Daoy (cell line): ENCODE measurements at regions not wholly inside any gene's neighbourhood (a gene's known extent, or its start where the extent isn't known, plus 50 kb on each side); places are given as distances from the start of the nearest gene placed in this dataset.
"Not testable (repeated sequence)": the region's sequence is repeated elsewhere in the genome, so short reads cannot be mapped to it uniquely, and the experiment has no call there.

Source experiments
- DNase-seq: peaks from one replicate; pipeline ENCODE4 v3.0.0-alpha.2; 2015; ENCODE audit warnings: low read depth

DNA sequence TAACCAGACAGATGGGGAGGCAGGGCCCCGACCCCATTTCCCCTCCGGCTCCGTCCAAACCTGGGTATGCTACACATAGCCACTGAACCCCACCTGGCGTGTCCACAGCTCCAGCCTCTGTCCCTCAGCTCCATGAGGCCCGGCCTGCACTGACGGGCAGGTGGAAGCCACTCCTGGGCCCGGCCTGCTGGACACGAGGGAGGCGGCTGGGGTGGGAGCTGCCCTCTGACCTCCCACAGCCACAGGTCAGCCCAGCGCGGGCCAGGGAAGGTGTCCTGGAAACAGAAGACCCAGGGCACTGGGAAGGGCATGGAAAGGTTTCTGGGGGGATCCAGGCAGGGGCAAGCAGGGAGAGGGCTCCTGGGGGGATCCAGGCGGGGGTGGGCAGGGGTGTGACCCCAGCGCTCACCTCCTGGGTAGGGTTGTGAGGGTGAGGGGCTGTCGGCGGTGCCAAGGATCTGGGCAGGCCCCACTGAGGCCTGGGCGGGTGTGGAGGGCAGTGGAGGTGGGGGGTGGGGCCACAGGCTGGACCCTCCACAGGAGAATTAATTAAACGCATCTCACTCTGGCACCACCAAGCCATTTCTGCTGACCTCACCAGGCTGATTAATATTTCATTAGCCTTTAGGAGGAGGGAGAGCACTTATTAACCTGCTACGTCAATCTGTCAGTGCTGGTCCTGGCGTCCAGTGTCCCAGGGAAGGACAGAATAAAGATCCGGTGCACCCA lies 108.9 kb downstream of the UNCX start:
- no peak for DNase-seq

DNA sequence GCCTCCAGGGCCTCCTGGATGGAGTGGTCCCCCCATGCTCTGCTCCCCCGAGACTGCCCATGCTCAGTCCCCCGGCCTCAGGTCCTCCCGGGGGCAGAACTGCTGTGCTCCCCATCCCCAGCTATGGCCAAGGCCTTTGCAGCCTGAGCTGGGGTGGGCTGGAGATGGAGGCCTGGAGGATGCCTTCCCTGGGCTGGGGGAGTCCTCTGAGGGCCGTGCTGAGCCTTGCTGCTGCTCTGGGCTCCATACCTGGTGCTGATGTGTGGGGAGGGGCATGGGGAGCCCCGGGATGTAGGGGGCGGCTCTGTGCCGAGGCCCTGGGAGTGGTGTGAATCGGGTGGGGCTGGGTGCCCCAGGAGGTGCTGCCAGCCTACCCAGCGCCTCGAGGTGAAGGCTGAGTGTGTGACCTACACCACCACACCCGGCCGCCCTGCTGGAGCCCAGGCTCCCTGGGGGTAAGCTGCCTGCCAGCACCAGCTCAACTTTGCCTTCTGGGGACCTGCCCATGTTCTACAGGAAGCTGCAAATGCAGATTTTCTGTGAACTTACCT lies 109.5 kb downstream of the UNCX start:
- DNase-seq: no peak

DNA sequence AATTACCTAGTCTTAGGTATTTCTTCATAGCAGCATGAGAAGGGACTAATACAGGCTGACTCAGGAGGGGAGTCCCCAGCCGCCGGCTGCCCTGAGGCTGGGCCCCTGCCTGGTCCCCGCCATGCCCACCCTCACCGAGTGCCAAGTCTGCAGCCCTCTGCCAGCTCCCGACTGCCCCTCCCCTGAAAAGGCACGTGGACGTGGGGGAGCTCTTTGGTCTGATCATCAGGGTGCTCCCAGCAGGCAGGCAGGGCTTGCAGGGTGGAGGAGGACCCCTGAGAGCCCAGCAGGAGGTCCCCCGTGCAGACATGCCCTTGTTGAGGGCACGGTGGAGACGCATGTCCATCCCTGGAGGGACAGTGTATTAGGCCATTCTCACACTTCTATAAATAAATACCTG lies 110.9 kb downstream of the UNCX start:
- no peak for DNase-seq

DNA sequence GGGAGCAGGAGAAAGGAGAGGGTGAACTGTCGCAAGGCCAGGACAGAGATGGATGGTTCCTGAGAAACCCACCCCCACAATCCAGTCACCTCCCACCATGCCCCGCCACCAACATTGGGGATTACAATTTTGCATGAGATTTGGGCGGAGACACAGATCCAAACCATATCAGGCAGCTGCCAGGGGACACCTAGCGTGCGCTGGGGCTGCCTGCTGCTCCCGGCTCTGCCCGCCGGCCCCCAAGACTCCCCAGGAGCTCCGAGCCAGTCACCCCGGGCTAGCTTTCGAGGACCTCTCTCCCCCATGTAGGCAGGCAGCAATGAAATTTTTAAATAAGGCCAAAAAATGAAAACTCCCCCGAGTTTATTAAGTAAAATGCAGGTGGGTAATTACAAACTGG lies 111.7 kb downstream of the UNCX start:
- no peak for DNase-seq

DNA sequence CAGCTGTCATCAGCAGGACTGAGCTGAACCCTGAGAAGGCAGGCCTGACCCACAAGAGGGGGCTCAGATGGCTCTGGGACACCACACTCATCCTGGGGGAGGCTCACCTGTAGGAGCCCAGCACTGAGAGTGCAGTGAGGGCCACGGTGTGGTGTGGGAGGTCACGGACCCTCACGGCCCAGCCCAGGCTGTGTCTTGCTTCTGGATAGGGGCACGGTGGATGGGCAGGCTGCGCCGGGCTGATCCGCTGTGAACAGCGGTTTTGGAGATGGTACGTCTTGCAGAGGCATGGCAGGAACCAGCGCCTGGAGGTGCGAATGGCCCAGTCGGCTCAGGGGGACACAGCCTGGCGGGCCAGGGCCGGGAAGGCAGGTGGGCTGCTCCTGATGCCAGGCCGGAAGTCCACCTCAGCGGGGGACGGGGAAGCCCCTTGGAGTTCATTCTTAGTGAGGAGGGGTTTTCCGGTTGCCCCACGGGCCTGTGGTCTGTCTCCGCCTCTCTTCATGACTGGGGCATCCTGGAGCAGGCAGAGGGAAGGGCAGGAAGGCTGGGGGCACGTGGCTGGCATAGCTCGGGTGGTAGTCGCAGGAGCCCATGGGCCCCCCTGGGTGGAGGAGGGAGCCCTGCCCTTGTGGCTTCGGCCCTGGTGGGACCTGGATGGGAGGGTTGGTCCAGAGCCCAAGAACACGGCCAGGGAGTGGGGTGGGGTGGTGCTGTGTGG lies 112.5 kb downstream of the UNCX start:
- DNase-seq: no peak

DNA sequence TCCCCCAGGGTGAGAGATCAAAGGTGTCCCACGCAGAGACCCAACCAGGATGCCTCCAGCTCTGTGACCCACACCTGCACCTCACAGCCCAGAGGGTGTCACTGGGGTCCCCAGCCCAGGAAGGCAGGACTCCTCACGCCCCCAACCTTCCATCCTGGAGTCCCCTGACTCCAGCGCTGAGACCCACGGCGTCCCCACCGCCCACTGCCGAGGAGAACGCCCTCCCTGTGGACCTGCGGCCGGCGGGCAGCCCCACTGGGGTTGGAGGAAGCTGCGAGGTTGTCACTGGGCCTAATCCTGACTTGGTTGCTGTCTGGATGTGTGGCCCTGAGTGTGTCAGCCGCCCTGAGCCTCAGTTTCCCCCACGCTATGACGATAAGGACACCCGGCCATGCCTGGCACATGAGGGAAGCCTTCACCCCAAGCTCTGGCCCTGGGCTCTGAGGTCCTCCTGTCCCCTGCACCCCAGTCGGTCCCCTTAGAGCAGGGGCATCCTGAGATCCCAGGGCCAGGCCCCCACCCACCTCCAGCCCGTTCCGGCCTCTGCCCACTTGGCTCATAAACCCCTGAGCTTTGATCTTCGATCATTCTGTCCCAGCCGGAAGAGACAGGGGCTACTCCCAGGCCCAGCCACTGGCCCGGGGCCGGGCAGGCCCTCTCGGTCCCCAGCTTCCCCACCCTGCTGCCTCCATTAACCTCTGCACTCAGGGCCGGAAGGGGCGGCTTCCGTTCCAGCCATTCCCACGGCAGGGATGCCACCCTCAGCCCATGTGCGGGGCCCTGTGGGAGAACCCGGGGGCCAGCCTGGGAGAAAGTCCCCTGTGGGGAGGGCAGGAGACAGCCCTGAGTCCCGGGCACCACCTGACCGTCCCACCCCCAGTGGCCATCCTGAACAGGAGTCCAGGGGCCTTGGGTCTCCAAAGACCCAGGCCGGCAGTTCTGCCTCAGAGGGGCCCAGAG lies 113.2 kb downstream of the MICALL2 start:
- DNase-seq: no peak

DNA sequence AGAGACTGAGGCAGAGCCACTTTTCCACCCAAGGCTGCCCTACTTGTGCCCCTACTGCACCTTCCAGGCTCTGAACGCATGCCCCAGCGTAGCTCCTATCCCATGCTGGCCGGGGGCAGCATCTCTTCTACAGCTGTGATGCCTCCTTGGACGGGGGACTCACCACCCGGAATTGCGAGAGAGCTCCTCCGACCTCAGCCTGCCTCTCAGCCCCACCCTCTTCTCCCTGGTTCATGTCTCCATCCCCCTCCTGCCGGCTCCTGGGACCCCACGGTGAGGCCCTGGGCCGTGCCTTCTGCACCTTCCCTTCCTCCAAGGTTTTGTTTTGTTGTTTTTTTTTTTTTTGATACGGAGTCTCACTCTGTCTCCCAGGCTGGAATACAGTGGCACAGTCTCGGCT lies 112.4 kb downstream of the MICALL2 start:
- no peak for DNase-seq

DNA sequence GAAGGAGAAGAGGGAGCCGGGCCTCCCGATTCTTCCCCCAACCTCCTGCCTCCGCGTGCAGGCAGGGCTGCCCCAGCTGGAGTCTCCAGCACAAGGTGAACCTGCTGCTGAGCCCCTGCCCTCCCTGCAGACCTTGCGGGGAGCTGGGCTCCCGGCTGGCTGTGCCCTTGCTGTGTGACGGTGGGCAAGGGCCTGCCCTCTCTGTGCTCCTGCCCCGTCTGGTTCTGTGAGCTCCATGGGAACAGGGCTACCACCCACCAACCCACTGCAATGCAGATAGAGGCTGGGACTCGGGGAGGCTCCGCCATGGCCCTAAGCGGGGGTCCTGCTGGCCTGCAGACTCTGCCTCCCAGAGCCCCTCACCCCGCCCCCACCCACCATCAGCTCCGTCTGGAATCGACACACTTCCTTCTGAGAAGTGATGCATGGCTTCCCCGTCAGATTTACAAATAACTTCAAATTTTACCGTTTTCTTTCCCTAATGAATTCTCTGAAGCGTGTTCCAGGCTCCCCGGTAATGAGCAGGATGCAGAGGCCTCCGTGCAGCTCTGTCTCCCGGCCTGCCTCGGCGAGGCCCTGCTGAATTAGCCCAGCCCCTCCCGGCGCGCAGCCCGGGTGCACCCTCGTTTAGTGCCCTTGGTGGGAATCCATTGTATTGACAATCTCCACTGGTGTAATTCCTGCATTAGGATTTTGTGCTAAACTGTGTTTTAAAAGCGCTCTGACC lies 111.0 kb downstream of the MICALL2 start:
- DNase-seq: no peak

DNA sequence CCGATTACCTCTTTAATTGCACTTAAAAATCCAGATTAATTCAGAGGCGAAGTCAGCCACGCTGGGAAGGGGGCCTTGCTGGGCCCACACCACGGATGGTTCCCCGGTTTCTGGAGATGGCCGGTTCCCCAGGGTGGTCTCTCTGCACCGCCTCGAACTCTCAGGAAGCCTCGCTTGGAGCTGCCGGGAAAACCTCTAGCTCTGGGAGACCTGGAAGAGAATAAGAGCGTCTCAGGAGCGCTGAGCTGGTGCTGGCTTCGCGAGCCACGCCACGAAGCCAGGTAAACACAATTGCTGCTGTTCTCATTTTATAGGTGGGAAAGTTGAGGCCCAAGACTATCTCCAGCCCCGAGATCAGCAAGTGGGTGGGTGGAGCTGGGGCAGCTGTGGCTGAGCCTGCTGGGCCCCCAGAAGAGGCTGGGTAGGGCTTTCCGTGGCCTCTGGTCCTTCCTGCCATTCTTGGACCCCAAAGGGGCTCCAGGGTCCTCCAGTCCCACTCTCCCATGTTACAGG lies 110.4 kb downstream of the MICALL2 start:
- no peak for DNase-seq

DNA sequence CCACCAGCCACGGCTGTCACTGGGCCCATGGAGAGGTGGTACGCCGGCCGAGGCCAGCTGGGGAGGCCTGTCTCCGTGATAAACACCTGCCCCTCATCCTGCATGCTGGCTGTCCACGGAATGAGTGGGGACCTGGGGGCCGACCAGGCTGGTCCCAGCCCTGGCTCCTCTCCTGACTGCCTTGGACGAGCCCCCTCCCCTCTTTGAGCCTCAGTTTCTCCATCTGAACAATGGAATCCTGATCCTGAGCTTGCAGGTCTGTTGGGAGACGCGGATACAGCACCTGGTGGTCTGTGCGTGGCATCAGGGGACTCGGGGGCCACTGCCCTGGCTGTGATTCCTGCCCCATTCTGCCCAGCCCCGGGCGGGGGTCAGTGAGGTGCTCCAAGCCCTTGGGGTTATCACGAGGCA lies 109.9 kb downstream of the MICALL2 start:
- no peak for DNase-seq

DNA sequence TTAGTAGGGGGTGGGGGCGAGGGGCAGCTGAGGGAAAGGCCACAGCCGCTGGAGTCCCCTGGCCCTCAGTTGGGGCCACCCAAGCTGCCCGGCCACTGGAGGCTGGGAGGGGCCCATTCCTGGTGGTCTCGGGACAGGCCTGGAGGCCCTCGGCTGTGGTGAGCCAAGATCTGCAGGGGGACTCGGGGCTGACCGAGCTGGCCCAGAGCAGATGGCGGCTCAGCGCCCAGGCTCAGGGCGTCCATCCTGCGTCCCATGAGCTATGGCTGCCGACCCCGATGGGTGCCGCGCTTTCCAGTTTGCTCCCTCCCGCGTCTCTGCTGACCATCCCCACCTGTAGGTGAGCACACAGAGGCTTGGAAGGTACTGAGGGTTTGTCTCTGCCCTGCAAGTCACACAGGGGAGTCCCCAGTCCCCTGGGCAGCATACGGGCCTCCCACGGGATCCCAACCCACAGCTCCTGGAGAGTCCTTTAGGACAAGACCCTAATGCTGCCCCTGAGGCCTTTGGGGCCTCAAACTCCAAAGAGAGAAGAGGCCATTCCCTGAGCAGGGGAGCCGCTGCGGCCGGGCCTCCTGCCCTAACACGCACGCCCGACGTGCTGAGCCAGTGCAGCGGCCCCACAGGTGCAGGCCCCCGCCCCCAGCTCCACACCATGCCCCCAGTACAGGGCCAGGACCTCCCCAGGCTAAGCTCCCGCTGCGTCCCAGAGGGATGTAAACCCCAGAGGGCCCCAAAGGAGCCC lies 107.2 kb downstream of the MICALL2 start:
- no peak for DNase-seq

DNA sequence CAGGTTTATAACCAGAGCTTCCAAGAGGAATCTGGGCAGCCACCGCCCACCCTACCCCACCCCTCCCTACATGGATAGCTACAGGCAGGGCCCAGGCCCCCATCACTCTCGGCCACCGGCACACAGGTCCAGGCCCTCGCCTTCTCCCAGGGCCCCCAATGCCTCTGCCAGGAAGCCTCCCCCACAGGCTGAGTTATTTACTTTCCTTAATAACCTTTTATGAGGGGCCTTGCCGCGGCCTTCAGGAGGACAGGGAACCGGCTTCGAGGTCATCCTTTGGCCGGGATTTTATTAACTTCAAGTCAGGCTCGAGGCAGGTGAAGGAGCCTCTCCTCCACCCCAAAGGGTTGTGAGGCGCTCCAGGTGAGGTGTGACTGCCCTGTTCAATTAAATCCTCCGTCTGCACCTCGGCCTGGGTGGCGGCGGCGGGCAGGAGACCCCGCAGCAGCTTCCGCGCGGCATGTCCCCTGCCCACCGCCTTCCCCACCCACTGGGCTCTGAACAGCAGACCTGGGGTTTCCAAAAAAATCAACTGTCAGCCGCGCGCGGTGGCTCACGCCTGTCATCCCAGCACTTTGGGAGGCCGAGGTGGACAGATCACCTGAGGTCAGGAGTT lies 106.5 kb downstream of the MICALL2 start:
- no peak for DNase-seq

DNA sequence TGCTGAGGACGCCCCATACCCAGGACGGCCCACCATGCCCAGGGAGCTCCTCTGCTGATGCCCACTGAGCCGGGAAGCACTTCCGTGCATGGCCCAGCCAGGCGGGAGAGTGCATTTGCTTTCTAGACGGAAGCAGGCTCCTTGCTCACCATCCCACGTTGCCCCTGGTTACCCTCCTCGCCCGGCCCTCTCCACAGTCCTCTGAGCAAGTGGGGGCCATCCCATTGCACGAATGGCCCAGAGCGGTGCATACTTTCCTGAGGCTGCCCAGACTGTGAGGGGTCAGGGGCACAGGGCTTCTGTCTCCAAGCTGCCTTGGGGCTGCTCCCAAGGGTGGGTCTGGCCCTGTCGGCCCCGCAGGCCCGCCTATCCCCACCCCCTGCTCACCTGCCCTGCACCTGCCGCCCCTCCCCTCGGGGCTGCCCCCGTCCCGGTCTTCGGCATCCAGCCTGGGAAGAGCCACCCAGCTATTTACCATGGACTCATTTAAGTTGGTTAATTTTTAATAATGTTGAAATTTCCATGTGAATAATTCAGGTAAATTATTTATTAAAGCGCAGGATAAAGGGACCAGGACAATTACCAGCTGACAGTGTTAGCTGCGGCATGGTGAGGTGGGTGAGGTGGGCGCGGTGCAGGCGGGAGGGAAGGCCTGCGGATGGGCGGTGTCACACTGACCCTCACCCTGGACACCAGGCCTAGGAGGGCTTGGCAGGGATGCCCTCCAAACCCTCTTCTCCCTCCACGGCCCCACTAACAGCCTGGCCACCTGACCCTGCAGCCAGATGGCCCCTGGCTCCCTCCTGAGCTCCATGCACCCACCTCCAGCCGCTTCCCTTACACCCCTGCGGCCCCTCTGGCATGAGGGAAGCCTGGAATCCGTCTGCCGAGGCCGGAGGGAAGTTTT lies 104.4 kb downstream of the MICALL2 start:
- DNase-seq: no peak

DNA sequence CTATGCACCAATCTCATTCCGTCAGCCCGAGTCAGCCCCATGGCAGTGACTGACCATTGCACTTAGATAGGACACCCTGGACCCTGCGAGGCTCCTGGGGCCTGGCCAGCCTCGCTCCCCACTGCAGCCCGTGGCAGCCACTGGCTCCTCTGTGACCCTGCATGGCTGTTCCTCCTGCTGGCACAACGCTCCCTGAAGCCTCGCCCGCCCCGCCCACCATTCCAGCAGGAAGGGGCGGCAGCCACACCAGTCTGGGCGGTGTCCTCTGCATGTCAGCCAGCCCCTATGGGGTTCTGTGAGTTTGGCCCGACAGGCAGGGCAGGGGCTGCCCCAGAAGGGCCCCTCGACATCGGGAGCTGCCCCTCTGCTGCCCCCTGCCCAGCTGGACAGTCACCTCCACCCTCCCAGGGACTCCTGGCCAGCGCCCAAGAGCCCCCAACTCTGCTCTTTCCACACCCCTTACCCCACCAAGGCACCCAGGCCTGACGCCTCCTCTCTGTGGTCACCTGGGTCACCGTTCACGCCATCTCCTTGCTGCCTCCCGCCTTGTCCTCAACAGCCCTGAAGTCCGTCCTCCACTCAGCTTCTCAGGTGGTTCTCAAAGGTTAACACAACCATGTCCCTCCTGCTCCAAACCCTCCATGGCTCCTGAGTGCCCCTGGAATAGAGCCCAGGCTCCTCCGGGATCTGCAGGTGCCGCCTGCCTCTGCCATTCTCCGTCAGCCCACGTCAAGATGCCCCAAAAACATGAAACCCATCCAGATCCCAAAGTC lies 103.5 kb downstream of the MICALL2 start:
- DNase-seq: no peak

DNA sequence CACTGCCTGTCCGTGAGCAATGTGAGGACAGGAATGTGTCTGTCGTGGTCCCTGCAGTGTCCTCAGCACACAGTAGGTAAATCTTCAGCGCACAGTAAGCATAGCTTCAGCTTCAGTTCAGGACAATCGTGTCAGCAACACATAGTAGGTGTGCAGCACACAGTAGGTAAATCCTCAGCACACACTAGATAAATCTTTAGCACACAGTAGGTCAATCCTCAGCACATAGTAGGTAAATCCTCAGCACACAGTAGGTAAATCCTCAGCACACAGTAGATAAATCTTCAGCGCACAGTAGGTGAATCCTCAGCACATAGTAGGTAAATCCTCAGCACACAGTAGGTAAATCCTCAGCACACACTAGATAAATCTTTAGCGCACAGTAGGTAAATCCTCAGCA lies 102.4 kb downstream of the MICALL2 start:
- DNase-seq: not testable (repeated sequence)

DNA sequence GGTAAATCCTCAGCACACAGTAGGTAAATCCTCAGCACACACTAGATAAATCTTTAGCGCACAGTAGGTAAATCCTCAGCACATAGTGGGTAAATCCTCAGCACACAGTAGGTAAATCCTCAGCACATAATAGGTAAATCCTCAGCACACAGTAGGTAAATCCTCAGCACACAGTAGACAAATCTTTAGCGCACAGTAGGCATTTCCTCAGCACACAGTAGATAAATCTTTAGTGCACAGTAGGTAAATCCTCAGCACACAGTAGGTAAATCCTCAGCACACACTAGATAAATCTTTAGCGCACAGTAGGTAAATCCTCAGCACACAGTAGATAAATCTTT lies 102.0 kb downstream of the MICALL2 start:
- DNase-seq: not testable (repeated sequence)

DNA sequence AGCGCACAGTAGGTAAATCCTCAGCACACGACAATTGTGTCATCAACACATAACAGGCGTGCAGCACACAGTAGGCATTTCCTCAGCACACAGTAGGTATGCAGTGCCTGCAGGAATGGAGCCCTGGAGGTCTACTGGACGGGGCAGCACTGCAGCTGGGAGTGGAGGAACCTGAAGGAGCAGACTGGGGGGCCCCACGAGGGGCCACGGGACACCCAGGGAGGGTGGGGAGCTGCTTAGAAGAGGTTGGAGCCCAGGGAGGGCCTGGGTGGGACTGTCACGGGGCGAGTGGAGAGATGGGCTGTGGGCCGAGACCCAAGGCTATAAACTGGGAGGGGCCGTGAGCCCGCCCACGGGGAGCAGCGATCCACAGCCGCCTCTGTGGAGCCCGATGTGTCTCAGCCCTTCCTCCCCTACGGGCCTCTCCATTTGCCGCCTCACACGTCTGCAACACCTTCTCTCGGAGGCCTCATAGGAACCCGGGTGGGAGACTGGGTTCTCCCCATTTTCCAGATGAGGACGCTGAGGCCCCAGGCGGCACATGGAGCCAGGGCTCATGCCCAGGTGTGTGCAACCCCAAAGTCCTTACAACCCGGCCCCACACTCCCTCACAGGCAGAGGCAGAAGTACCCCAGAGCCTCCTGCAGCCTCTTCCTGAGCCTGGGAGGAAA lies 101.5 kb downstream of the MICALL2 start:
- no peak for DNase-seq
